Suprapubic skin (tissue), 4 donors: ENCODE measurements at regions not wholly inside any gene's neighbourhood (a gene's known extent, or its start where the extent isn't known, plus 50 kb on each side); places are given as distances from the start of the nearest gene placed in this dataset.

Experiments
- CTCF ChIP-seq, 2 donors: fragments of 200-600 bp in 1 of 2; fragments of 450-650 bp in 1 of 2; sonication (generic) in 1 of 2; IDR thresholded peaks; one replicate each; pipeline ENCODE4 v1.5.1; 2016 to 2019; ENCODE audit warnings: antibody characterized with exemption in 2 of 2, mild to moderate bottlenecking in 1 of 2, moderate library complexity in 1 of 2
- EP300 ChIP-seq: sonication (generic); formaldehyde crosslinking; IDR thresholded peaks from one replicate; pipeline ENCODE4 v1.6.1; 2017; ENCODE audit warnings: antibody characterized with exemption
- POLR2A ChIP-seq, 2 donors: fragments of 450-650 bp; IDR thresholded peaks; one replicate each; pipeline ENCODE4 v1.6.1; 2017; ENCODE audit warnings: antibody characterized with exemption in 2 of 2, mild to moderate bottlenecking in 2 of 2, moderate library complexity in 2 of 2
- POLR2AphosphoS5 ChIP-seq, 3 donors: sonication (generic); formaldehyde crosslinking; IDR thresholded peaks; one replicate each; pipeline ENCODE4 v1.6.1; 2017; ENCODE audit warnings: antibody characterized with exemption in 3 of 3

GRCh38 chr10:46220187-46220586, 66.6 kb upstream of the ANTXRL start:
- TF ChIP-seq EP300 (no peak), CTCF (IDR thresholded peaks at IDR 0.05) (no peak), POLR2A (IDR thresholded peaks at IDR 0.05) (no peak), POLR2AphosphoS5 (IDR thresholded peaks at IDR 0.05) (no peak)
